OCI-LY7 (cell line): ENCODE measurements at regions not wholly inside any gene's neighbourhood (a gene's known extent, or its start where the extent isn't known, plus 50 kb on each side); places are given as distances from the start of the nearest gene placed in this dataset.

ENCODE experiments used
- CTCF ChIP-seq: fragments of 200-600 bp; sonication (generic); conservative IDR thresholded peaks from 2 replicates; pipeline ENCODE4 v1.5.1; 2014; ENCODE audit warnings: mild to moderate bottlenecking, antibody characterized with exemption, low read length, moderate library complexity, mixed read lengths
- EZH2phosphoT487 ChIP-seq: fragments of 200-600 bp; sonication (generic); IDR thresholded peaks from 2 replicates; pipeline ENCODE4 v1.6.1; 2018; ENCODE audit warnings: low read depth, borderline replicate concordance, mild to moderate bottlenecking, mixed run types, antibody characterized with exemption, low read length, moderate library complexity, mixed read lengths

DNA sequence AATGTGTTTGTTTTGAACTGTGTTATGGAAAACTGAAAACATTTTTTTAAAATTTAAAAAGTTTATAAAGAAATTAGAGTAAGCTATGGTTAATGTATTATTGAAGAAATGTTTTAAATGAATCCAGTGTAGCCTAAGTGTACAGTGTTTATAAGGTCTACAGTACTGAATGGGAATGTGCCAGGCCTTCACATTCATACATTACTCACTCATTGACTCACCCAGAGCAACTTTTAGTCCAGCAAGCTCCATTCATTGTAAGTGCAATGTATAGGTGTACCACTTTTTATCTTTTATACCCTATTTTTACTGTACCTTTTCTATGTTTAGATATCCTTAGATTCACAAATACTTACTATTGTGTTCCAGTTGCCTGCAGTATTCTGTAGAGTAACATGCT is 215.1 kb upstream of the THUMPD2 start:
- TF ChIP-seq EZH2phosphoT487 (no peak), CTCF (no peak)
